Activated CD4-positive, alpha-beta T cell treated with anti-CD3 and anti-CD28 coated beads, Interleukin-2, amount 10 ng/mL, durations not matched to agents 24 days and 14 days (primary cell): ENCODE measurements at regions not wholly inside any gene's neighbourhood (a gene's known extent, or its start where the extent isn't known, plus 50 kb on each side); places are given as distances from the start of the nearest gene placed in this dataset.

Source experiments
- DNase-seq: peaks from one replicate; pipeline ENCODE4 v3.0.0; 2022
- H3K27ac Mint-ChIP-seq: one replicate; pipeline ENCODE4 v1.8.0; 2022; ENCODE audit warnings: mild to moderate bottlenecking, mixed read lengths
- H3K27me3 Mint-ChIP-seq: one replicate; pipeline ENCODE4 v1.8.0; 2022; ENCODE audit warnings: mixed read lengths
- H3K36me3 Mint-ChIP-seq: one replicate; pipeline ENCODE4 v1.8.0; 2022; ENCODE audit warnings: low read depth, mild to moderate bottlenecking, mixed read lengths
- H3K4me1 Mint-ChIP-seq: one replicate; pipeline ENCODE4 v1.8.0; 2021; ENCODE audit warnings: mixed read lengths
- H3K4me3 Mint-ChIP-seq: one replicate; pipeline ENCODE4 v1.8.0; 2022; ENCODE audit warnings: mild to moderate bottlenecking, moderate library complexity, mixed read lengths
- H3K9me3 Mint-ChIP-seq: one replicate; pipeline ENCODE4 v1.8.0; 2021; ENCODE audit warnings: mixed read lengths
- intact Hi-C: fragments of 100-400 bp; cut with micrococcal nuclease; formaldehyde crosslinking; loops from one replicate; pipeline ENCODE4 v1.15.1; 2023

GRCh38 chr1:118661769-118662320 lies 326.3 kb downstream of the TBX15 start:
- Mint-ChIP-seq H3K4me1 (no peaks in the 10 kb centered on the region), H3K4me3 (no peak overlapping the region), H3K36me3 (no peaks in the 10 kb centered on the region), H3K9me3 (no peaks in the 10 kb centered on the region), H3K27ac (no peak overlapping the region), H3K27me3 (no peaks in the 10 kb centered on the region)
- DNase-seq = no peak
- intact Hi-C loops = no loop called here

- intact Hi-C loops = no loop called here
- H3K9me3 Mint-ChIP-seq = no peaks in the 10 kb centered on the region
- H3K4me1 Mint-ChIP-seq = no peaks in the 10 kb centered on the region
- H3K27ac Mint-ChIP-seq = no peak overlapping the region
- no peak overlapping the region for H3K4me3 Mint-ChIP-seq
- H3K36me3 Mint-ChIP-seq = no peaks in the 10 kb centered on the region
- no peaks in the 10 kb centered on the region for H3K27me3 Mint-ChIP-seq
- no peak for DNase-seq
Measured at GRCh38 chr1:118660769-118661168, 327.4 kb downstream of the TBX15 start.

GRCh38 chr1:118659646-118660045 lies 328.5 kb downstream of the TBX15 start:
- Mint-ChIP-seq H3K36me3 (no peaks in the 10 kb centered on the region), H3K4me1 (no peaks in the 10 kb centered on the region), H3K4me3 (no peak overlapping the region), H3K9me3 (no peaks in the 10 kb centered on the region), H3K27me3 (no peaks in the 10 kb centered on the region), H3K27ac (no peak overlapping the region)
- intact Hi-C loops = no loop called here
- no peak for DNase-seq

GRCh38 chr1:118650107-118650807 lies 337.9 kb downstream of the TBX15 start:
- Mint-ChIP-seq H3K4me1 (no peaks in the 10 kb centered on the region), H3K36me3 (no peaks in the 10 kb centered on the region), H3K27ac (no peak overlapping the region)

GRCh38 chr1:118649369-118650106 lies 338.6 kb downstream of the TBX15 start:
- Mint-ChIP-seq H3K4me3 (no peak overlapping the region), H3K27me3 (no peaks in the 10 kb centered on the region), H3K36me3 (no peaks in the 10 kb centered on the region), H3K4me1 (no peaks in the 10 kb centered on the region), H3K27ac (no peak overlapping the region), H3K9me3 (no peaks in the 10 kb centered on the region)
- DNase-seq = no peak
- intact Hi-C loops = no loop called here

More at GRCh38 chr1:118650107-118650807, 337.9 kb downstream of the TBX15 start:
- Mint-ChIP-seq H3K4me3 (no peak overlapping the region), H3K9me3 (no peaks in the 10 kb centered on the region), H3K27me3 (no peaks in the 10 kb centered on the region)
- DNase-seq = no peak
- intact Hi-C loops = no loop called here

GRCh38 chr1:118636004-118636403 lies 352.1 kb downstream of the TBX15 start:
- peaks cover 11% of the 10 kb centered on the region for H3K9me3 Mint-ChIP-seq
- H3K27ac Mint-ChIP-seq = no peak overlapping the region
- H3K4me1 Mint-ChIP-seq = no peaks in the 10 kb centered on the region

GRCh38 chr1:118627435-118627834 lies 360.7 kb downstream of the TBX15 start:
- no peak for DNase-seq
- Mint-ChIP-seq H3K36me3 (no peaks in the 10 kb centered on the region), H3K27ac (no peak overlapping the region), H3K4me1 (no peaks in the 10 kb centered on the region), H3K9me3 (peaks cover 4% of the 10 kb centered on the region), H3K4me3 (no peak overlapping the region), H3K27me3 (no peaks in the 10 kb centered on the region)
- intact Hi-C loops = no loop called here

More at GRCh38 chr1:118636004-118636403, 352.1 kb downstream of the TBX15 start:
- H3K4me3 Mint-ChIP-seq = no peak overlapping the region
- H3K36me3 Mint-ChIP-seq = no peaks in the 10 kb centered on the region
- no peak for DNase-seq
- H3K27me3 Mint-ChIP-seq = no peaks in the 10 kb centered on the region
- intact Hi-C loops = no loop called here

- intact Hi-C loops = no loop called here
- Mint-ChIP-seq H3K27me3 (no peaks in the 10 kb centered on the region), H3K9me3 (peaks cover 11% of the 10 kb centered on the region), H3K4me1 (no peaks in the 10 kb centered on the region), H3K4me3 (no peak overlapping the region), H3K36me3 (no peaks in the 10 kb centered on the region), H3K27ac (no peak overlapping the region)
- no peak for DNase-seq
Measured at GRCh38 chr1:118621839-118622238, 366.3 kb downstream of the TBX15 start.

GRCh38 chr1:118618618-118619340 lies 369.4 kb downstream of the TBX15 start:
- DNase-seq = no peak
- no peak overlapping the region for H3K4me3 Mint-ChIP-seq

GRCh38 chr1:118617916-118618315 lies 370.2 kb downstream of the TBX15 start:
- no peak for DNase-seq
- no peaks in the 10 kb centered on the region for H3K36me3 Mint-ChIP-seq
- peaks cover 14% of the 10 kb centered on the region for H3K9me3 Mint-ChIP-seq
- no peaks in the 10 kb centered on the region for H3K4me1 Mint-ChIP-seq
- no peak overlapping the region for H3K27ac Mint-ChIP-seq
- intact Hi-C loops = no loop called here
- no peak overlapping the region for H3K4me3 Mint-ChIP-seq
- H3K27me3 Mint-ChIP-seq = no peaks in the 10 kb centered on the region

More at GRCh38 chr1:118618618-118619340, 369.4 kb downstream of the TBX15 start:
- no peaks in the 10 kb centered on the region for H3K4me1 Mint-ChIP-seq
- intact Hi-C loops = no loop called here
- H3K9me3 Mint-ChIP-seq = peaks cover 14% of the 10 kb centered on the region
- no peaks in the 10 kb centered on the region for H3K36me3 Mint-ChIP-seq
- no peak overlapping the region for H3K27ac Mint-ChIP-seq
- no peaks in the 10 kb centered on the region for H3K27me3 Mint-ChIP-seq

- Mint-ChIP-seq H3K36me3 (no peaks in the 10 kb centered on the region), H3K27me3 (no peaks in the 10 kb centered on the region), H3K4me1 (no peaks in the 10 kb centered on the region), H3K9me3 (peaks cover 14% of the 10 kb centered on the region), H3K27ac (no peak overlapping the region), H3K4me3 (no peak overlapping the region)
- intact Hi-C loops = no loop called here
- no peak for DNase-seq
Measured at GRCh38 chr1:118615066-118615465, 373.1 kb downstream of the TBX15 start.

GRCh38 chr1:118589238-118589846 lies 398.8 kb downstream of the TBX15 start:
- Mint-ChIP-seq H3K4me3 (no peak overlapping the region), H3K4me1 (no peaks in the 10 kb centered on the region), H3K27ac (no peak overlapping the region), H3K9me3 (no peaks in the 10 kb centered on the region), H3K27me3 (no peaks in the 10 kb centered on the region), H3K36me3 (no peaks in the 10 kb centered on the region)
- DNase-seq = no peak
- intact Hi-C loops = no loop called here

- no peaks in the 10 kb centered on the region for H3K27me3 Mint-ChIP-seq
- no peaks in the 10 kb centered on the region for H3K36me3 Mint-ChIP-seq
- H3K4me3 Mint-ChIP-seq = no peak overlapping the region
- no peaks in the 10 kb centered on the region for H3K9me3 Mint-ChIP-seq
- H3K27ac Mint-ChIP-seq = no peak overlapping the region
- DNase-seq = no peak
- no peaks in the 10 kb centered on the region for H3K4me1 Mint-ChIP-seq
- intact Hi-C loops = no loop called here
Measured at GRCh38 chr1:118588566-118588965, 399.6 kb downstream of the TBX15 start.
